ENCODE measurements at regions not wholly inside any gene's neighbourhood (a gene's known extent, or its start where the extent isn't known, plus 50 kb on each side); places are given as distances from the start of the nearest gene placed in this dataset.

- POLR2A ChIA-PET = no interaction called here
These were observed 214.4 kb upstream of the GPR26 start for GRCh38 chr10:123451618-123452245.

DNA sequence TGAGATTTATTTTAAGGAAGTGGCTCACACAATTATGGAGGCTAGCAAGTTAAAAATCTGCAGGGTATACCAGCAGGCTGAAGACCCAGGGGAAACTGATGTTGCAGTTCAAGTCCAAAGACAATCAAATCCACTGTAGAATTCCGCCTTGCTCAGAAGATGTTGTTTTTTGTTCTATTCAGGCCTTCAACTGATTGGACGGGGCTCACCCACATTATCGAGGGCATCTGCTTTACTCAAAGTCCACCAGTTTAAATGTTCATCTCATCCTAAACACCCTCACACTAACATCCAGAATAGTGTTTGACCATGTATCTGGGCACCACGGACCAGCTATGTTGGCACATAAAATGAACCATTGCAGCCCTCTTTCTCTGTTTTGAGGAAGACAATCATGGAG is 211.2 kb upstream of the GPR26 start:
- DNase-seq = no peak
- Mint-ChIP-seq H3K36me3 (ENCODE audit: low read depth) (no peaks in the 10 kb centered on the region), H3K27ac (no peak overlapping the region), H3K27me3 (ENCODE audit: low read depth) (peaks cover 24% of the 10 kb centered on the region), H3K9me3 (ENCODE audit: insufficient read depth) (no peaks in the 10 kb centered on the region), H3K4me1 (ENCODE audit: low read depth) (peaks cover 9% of the 10 kb centered on the region), H3K4me3 (no peak overlapping the region)
- CTCF ChIA-PET = no interaction called here
- no peak for ATAC-seq
- POLR2A ChIA-PET = no interaction called here

More at GRCh38 chr10:123451618-123452245, 214.4 kb upstream of the GPR26 start:
- Mint-ChIP-seq H3K9me3 (ENCODE audit: insufficient read depth) (no peaks in the 10 kb centered on the region), H3K27me3 (ENCODE audit: low read depth) (peaks cover 24% of the 10 kb centered on the region), H3K4me3 (no peak overlapping the region), H3K27ac (no peak overlapping the region), H3K4me1 (ENCODE audit: low read depth) (peaks cover 9% of the 10 kb centered on the region), H3K36me3 (ENCODE audit: low read depth) (no peaks in the 10 kb centered on the region)
- CTCF ChIA-PET = no interaction called here
- DNase-seq (no peak), ATAC-seq (no peak)

- Mint-ChIP-seq H3K4me1 (ENCODE audit: low read depth) (peaks cover 9% of the 10 kb centered on the region), H3K27me3 (ENCODE audit: low read depth) (peaks cover 19% of the 10 kb centered on the region), H3K27ac (no peak overlapping the region), H3K36me3 (ENCODE audit: low read depth) (no peaks in the 10 kb centered on the region), H3K9me3 (ENCODE audit: insufficient read depth) (no peaks in the 10 kb centered on the region), H3K4me3 (no peak overlapping the region)
- no peak for DNase-seq
- no peak for ATAC-seq
- ChIA-PET POLR2A (no interaction called here), CTCF (no interaction called here)
These were observed 210.3 kb upstream of the GPR26 start for GRCh38 chr10:123455861-123456260.

DNA sequence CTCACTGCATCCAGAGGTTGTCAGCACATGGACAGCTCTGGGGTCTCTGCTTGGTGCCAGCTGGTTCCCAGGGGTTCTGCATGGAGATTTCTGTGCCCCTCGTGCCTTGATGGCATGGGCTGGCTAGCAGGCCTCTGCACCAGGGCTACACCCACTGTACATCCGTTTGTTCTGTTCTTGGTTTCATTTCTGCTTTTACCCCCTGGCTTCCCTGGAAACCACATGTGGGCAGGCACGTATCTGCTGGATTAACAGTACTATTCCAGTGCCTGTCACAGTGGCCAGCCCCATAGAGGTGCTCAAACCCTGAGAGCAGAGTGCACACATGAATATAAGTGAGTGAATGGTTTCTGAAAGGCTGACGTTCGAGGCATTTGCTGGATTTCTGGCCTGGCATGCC is 207.2 kb upstream of the GPR26 start:
- Mint-ChIP-seq H3K4me3 (no peak overlapping the region), H3K27me3 (ENCODE audit: low read depth) (peaks cover 3% of the 10 kb centered on the region), H3K36me3 (ENCODE audit: low read depth) (no peaks in the 10 kb centered on the region), H3K9me3 (ENCODE audit: insufficient read depth) (no peaks in the 10 kb centered on the region), H3K27ac (no peak overlapping the region), H3K4me1 (ENCODE audit: low read depth) (no peaks in the 10 kb centered on the region)
- ChIA-PET CTCF (no interaction called here), POLR2A (no interaction called here)
- DNase-seq = no peak
- ATAC-seq = no peak

GRCh38 chr10:123459371-123460091 is 206.6 kb upstream of the GPR26 start:
- POLR2A ChIA-PET = no interaction called here

DNA sequence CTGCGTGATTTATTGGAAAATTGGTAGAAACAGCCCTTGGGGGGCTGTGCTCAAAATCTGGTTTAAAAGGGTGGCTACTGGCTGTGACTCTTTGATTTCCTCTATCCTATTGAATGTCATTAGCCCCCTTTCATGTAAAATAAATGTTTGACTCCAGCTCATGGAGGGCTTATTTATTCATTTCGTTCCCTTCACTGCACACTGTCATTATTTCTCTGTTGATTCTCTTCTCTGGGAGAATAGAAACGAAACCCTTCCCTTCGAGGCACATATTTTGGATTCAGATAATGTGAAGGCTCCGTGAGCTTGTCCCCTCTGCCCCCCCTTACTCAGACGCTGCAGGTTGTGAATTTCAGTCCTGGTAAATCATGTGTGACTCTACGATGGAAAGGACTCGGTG is 203.9 kb upstream of the GPR26 start:
- Mint-ChIP-seq H3K4me3 (no peak overlapping the region), H3K9me3 (ENCODE audit: insufficient read depth) (no peaks in the 10 kb centered on the region), H3K27ac (no peak overlapping the region), H3K4me1 (ENCODE audit: low read depth) (no peaks in the 10 kb centered on the region), H3K27me3 (ENCODE audit: low read depth) (no peaks in the 10 kb centered on the region), H3K36me3 (ENCODE audit: low read depth) (no peaks in the 10 kb centered on the region)
- DNase-seq = no peak
- POLR2A ChIA-PET = no interaction called here
- CTCF ChIA-PET = no interaction called here
- ATAC-seq = no peak

More at GRCh38 chr10:123459371-123460091, 206.6 kb upstream of the GPR26 start:
- no peaks in the 10 kb centered on the region for H3K4me1 Mint-ChIP-seq (ENCODE audit: low read depth)
- H3K9me3 Mint-ChIP-seq (ENCODE audit: insufficient read depth) = no peaks in the 10 kb centered on the region
- ATAC-seq (no peak), DNase-seq (no peak)
- H3K36me3 Mint-ChIP-seq (ENCODE audit: low read depth) = no peaks in the 10 kb centered on the region
- no peaks in the 10 kb centered on the region for H3K27me3 Mint-ChIP-seq (ENCODE audit: low read depth)
- H3K4me3 Mint-ChIP-seq = no peak overlapping the region
- no peak overlapping the region for H3K27ac Mint-ChIP-seq
- CTCF ChIA-PET = no interaction called here

DNA sequence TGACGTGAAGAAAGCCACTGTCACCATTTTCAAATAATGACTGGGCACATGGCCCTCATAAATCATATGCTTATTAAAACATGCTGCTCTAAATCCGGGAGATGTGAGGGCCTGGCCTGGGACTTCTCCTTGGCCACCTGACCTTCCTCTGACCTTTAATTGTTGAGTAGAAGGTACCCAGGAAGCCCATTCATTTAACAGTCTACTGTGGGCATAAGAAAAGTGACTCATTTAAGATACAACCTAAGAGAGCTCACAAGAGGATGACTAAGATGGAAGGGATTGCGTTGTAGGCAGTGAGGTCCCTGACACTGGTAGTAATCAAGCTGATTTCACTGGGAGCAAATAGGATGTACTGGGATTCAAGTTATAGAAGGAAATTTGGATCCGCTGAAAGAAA is 203.4 kb upstream of the GPR26 start:
- ChIA-PET POLR2A (no interaction called here), CTCF (no interaction called here)
- Mint-ChIP-seq H3K9me3 (ENCODE audit: insufficient read depth) (no peaks in the 10 kb centered on the region), H3K27me3 (ENCODE audit: low read depth) (no peaks in the 10 kb centered on the region), H3K4me3 (no peak overlapping the region), H3K4me1 (ENCODE audit: low read depth) (no peaks in the 10 kb centered on the region), H3K27ac (no peak overlapping the region), H3K36me3 (ENCODE audit: low read depth) (no peaks in the 10 kb centered on the region)
- ATAC-seq = no peak
- DNase-seq = no peak

DNA sequence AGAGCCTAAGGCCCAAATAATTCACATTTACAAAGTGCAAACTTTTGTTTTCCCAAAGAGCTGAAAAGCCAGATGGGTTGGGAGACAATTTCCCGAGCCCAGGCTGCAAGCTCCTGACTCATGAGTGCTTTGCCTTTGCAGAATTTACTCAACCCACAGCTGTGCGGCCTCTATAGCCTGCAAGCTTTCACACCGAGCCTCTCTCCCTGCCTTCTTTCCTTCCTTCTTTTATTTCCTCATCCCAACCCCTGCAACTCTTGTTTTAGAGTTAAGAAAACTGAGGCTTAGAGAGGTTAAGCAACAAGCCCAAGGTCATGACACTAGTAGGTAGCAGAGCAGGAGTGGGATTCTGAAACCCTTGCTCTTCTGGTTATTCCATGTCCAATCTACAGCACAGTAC is 203.0 kb upstream of the GPR26 start:
- Mint-ChIP-seq H3K4me3 (no peak overlapping the region), H3K27ac (no peak overlapping the region), H3K4me1 (ENCODE audit: low read depth) (no peaks in the 10 kb centered on the region), H3K27me3 (ENCODE audit: low read depth) (no peaks in the 10 kb centered on the region), H3K9me3 (ENCODE audit: insufficient read depth) (no peaks in the 10 kb centered on the region), H3K36me3 (ENCODE audit: low read depth) (no peaks in the 10 kb centered on the region)
- CTCF ChIA-PET = no interaction called here
- DNase-seq (no peak), ATAC-seq (no peak)
- POLR2A ChIA-PET = no interaction called here

GRCh38 chr10:123463698-123464097 is 202.5 kb upstream of the GPR26 start:
- DNase-seq (no peak), ATAC-seq (no peak)
- H3K9me3 Mint-ChIP-seq (ENCODE audit: insufficient read depth) = no peaks in the 10 kb centered on the region
- ChIA-PET CTCF (no interaction called here), POLR2A (no interaction called here)
- no peaks in the 10 kb centered on the region for H3K4me1 Mint-ChIP-seq (ENCODE audit: low read depth)
- no peak overlapping the region for H3K27ac Mint-ChIP-seq
- no peak overlapping the region for H3K4me3 Mint-ChIP-seq
- no peaks in the 10 kb centered on the region for H3K27me3 Mint-ChIP-seq (ENCODE audit: low read depth)
- no peaks in the 10 kb centered on the region for H3K36me3 Mint-ChIP-seq (ENCODE audit: low read depth)

- no peaks in the 10 kb centered on the region for H3K27me3 Mint-ChIP-seq (ENCODE audit: low read depth)
- H3K36me3 Mint-ChIP-seq (ENCODE audit: low read depth) = no peaks in the 10 kb centered on the region
- ChIA-PET CTCF (no interaction called here), POLR2A (no interaction called here)
- no peaks in the 10 kb centered on the region for H3K9me3 Mint-ChIP-seq (ENCODE audit: insufficient read depth)
- ATAC-seq (no peak), DNase-seq (no peak)
- H3K4me1 Mint-ChIP-seq (ENCODE audit: low read depth) = no peaks in the 10 kb centered on the region
- no peak overlapping the region for H3K27ac Mint-ChIP-seq
- no peak overlapping the region for H3K4me3 Mint-ChIP-seq
These were observed 201.5 kb upstream of the GPR26 start for GRCh38 chr10:123464430-123465323.

DNA sequence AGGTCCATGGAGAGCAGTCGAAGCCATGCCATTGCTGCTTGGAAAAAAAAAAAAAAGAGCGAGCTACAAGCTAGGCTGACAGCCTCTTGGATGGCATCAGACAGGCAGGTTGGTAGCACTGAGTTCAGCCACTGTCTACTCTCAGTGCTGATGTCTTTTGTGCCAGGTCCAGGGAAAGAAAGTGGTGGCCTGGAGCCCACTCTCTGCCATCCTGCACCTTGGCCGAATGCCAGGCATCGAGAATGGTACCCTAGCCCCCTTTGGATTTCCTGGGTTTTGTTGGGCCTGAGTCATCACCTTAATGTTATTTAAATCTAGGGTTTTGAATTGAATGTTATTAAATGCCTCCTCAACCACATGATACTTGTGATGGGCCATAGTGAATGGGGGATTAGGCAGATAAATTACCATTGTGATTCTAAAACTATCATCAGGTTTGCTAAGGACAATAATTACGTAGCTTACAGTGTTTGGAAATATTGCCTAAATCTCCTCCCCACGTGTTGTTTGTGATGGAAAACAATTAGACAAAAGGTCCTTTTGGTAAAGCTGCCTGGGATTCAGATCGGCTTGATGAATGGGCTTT is 195.7 kb upstream of the GPR26 start:
- Mint-ChIP-seq H3K27me3 (ENCODE audit: low read depth) (peaks cover 2% of the 10 kb centered on the region), H3K4me3 (no peak overlapping the region), H3K36me3 (ENCODE audit: low read depth) (no peaks in the 10 kb centered on the region), H3K27ac (no peak overlapping the region), H3K9me3 (ENCODE audit: insufficient read depth) (no peaks in the 10 kb centered on the region), H3K4me1 (ENCODE audit: low read depth) (no peaks in the 10 kb centered on the region)
- ChIA-PET CTCF (no interaction called here), POLR2A (no interaction called here)
- ATAC-seq (no peak), DNase-seq (no peak)

GRCh38 chr10:123471811-123472210 is 194.3 kb upstream of the GPR26 start:
- Mint-ChIP-seq H3K36me3 (ENCODE audit: low read depth) (no peaks in the 10 kb centered on the region), H3K4me1 (ENCODE audit: low read depth) (no peaks in the 10 kb centered on the region), H3K4me3 (no peak overlapping the region), H3K27me3 (ENCODE audit: low read depth) (peaks cover 2% of the 10 kb centered on the region), H3K9me3 (ENCODE audit: insufficient read depth) (no peaks in the 10 kb centered on the region), H3K27ac (no peak overlapping the region)
- DNase-seq = no peak
- CTCF ChIA-PET = no interaction called here
- no peak for ATAC-seq
- POLR2A ChIA-PET = no interaction called here

Data from activated CD8-positive, alpha-beta T cell treated with anti-CD3 and anti-CD28 coated beads, Interleukin-2, amount 10 ng/mL, durations not matched to agents 7 days and 5 days (primary cell).